ENCODE measurements at regions not wholly inside any gene's neighbourhood (a gene's known extent, or its start where the extent isn't known, plus 50 kb on each side); places are given as distances from the start of the nearest gene placed in this dataset.

DNA sequence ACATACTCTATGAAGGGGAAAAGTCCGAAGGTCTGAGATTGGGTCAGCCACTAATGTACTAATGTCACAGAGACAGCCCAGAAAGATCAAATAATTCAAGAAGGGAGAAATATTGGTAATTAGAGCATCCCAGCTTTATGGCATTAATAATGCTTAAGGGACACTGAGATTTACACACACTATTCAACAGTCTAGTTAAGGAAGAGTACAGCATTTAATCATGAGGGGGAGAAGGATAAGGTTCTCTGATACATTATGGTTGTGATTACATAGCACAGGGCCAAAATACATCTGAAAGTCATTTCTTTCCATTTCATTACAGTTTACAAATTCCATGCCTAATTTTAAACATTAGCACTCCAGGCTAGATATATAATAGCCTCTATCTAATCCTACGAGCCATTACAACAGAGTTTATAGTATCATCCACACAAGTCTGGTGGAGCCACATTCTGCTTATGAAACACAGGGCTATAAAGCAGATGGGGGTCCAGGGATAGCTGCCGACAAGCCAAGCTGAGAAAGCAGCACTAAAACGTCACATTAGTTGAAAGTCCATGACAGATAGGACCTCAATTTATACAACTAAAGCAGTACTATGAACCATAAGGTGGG is 108.0 kb upstream of the GRIA3 start:
- Histone ChIP-seq H3K4me1 (ENCODE audit: insufficient read depth, low read length) (no peaks in the 10 kb centered on the region), H3K36me3 (ENCODE audit: insufficient read depth, low read length) (no peaks in the 10 kb centered on the region), H3K27me3 (ENCODE audit: control insufficient read depth in 1 of 2, insufficient read depth in 2 of 2, low read length in 2 of 2) (no peaks in the 10 kb centered on the region), H3K9me3 (ENCODE audit: control insufficient read depth in 1 of 2, insufficient read depth in 1 of 2, low read length in 2 of 2) (no peaks in the 10 kb centered on the region), H3K4me3 (ENCODE audit: low read length) (no peak overlapping the region), H3K27ac (ENCODE audit: low read depth in 1 of 2, low read length in 2 of 2) (no peak overlapping the region)
- Mint-ChIP-seq H3K9me3 (no peaks in the 10 kb centered on the region), H3K4me1 (ENCODE audit: low read depth) (no peaks in the 10 kb centered on the region), H3K36me3 (ENCODE audit: low read depth) (no peaks in the 10 kb centered on the region), H3K4me3 (no peak overlapping the region), H3K27ac (no peak overlapping the region), H3K27me3 (no peaks in the 10 kb centered on the region)
- ATAC-seq (ENCODE audit: poor library complexity) (no peak), DNase-seq (no peak)
- intact Hi-C loops (cut with DNase I, micrococcal nuclease), result no loop called here
- POLR2A ChIA-PET, result no interaction called here
- CTCF ChIA-PET, result interaction anchor here (1.1 kb wide), 1 partner anchor 10 kb away, joined by 3 read pairs; no protein-coding TSS in a partner anchor
- TF ChIP-seq, protein P1, sequence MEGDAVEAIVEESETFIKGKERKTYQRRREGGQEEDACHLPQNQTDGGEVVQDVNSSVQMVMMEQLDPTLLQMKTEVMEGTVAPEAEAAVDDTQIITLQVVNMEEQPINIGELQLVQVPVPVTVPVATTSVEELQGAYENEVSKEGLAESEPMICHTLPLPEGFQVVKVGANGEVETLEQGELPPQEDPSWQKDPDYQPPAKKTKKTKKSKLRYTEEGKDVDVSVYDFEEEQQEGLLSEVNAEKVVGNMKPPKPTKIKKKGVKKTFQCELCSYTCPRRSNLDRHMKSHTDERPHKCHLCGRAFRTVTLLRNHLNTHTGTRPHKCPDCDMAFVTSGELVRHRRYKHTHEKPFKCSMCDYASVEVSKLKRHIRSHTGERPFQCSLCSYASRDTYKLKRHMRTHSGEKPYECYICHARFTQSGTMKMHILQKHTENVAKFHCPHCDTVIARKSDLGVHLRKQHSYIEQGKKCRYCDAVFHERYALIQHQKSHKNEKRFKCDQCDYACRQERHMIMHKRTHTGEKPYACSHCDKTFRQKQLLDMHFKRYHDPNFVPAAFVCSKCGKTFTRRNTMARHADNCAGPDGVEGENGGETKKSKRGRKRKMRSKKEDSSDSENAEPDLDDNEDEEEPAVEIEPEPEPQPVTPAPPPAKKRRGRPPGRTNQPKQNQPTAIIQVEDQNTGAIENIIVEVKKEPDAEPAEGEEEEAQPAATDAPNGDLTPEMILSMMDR (IDR thresholded peaks at IDR 0.05), result no peak

DNA sequence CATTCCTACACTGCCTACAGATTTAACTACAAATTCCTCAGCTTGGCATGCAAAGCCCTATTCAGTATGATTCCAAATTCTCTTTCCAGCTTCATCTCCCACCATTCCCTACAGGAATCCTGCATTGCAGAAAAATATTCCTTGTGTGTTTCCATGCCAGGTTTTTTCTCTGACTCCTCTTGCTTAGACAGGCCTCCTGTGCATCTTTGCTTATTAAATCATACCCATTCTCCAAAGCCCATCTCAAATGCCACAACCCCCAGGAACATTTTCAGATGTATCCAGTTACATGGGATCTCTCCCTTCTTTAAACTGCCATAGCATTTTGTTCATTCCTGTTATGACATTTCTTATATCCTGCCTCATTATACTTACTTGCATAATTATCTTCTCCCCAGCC is 106.4 kb upstream of the GRIA3 start:
- CTCF ChIA-PET, result interaction anchor here (1.1 kb wide), 1 partner anchor 9 kb away, joined by 3 read pairs; no protein-coding TSS in a partner anchor
- Histone ChIP-seq H3K4me3 (ENCODE audit: low read length) (no peak overlapping the region), H3K36me3 (ENCODE audit: insufficient read depth, low read length) (no peaks in the 10 kb centered on the region), H3K9me3 (ENCODE audit: control insufficient read depth in 1 of 2, insufficient read depth in 1 of 2, low read length in 2 of 2) (no peaks in the 10 kb centered on the region), H3K27me3 (ENCODE audit: control insufficient read depth in 1 of 2, insufficient read depth in 2 of 2, low read length in 2 of 2) (no peaks in the 10 kb centered on the region), H3K27ac (ENCODE audit: low read depth in 1 of 2, low read length in 2 of 2) (no peak overlapping the region), H3K4me1 (ENCODE audit: insufficient read depth, low read length) (no peaks in the 10 kb centered on the region)
- H3K4me1 Mint-ChIP-seq (ENCODE audit: low read depth), result no peaks in the 10 kb centered on the region
- no peak overlapping the region for H3K4me3 Mint-ChIP-seq
- no peaks in the 10 kb centered on the region for H3K9me3 Mint-ChIP-seq
- intact Hi-C loops (cut with DNase I, micrococcal nuclease), result no loop called here
- no peak for DNase-seq
- H3K27me3 Mint-ChIP-seq, result no peaks in the 10 kb centered on the region
- TF ChIP-seq, protein P1 (IDR thresholded peaks at IDR 0.05), result no peak
- H3K36me3 Mint-ChIP-seq (ENCODE audit: low read depth), result no peaks in the 10 kb centered on the region
- POLR2A ChIA-PET, result no interaction called here
- ATAC-seq (ENCODE audit: poor library complexity), result no peak
- no peak overlapping the region for H3K27ac Mint-ChIP-seq

DNA sequence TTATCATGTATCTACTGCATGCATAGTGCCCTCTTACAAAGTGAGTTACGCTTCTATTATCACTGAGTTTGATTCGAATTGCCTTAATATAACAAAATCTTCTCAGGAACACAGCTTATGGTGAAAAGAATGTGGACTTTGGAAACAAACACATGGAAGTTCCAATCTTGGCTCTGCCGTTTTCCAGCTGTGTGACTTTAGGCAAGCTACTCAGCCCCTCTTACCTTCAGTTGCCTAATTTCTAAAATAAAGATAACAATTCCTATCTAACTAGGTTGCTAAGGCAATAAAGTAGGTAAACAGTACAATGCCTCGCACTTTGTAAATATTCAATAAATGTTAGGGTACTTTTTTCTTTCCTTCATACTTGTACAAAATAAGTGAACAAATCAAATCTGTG is 104.0 kb upstream of the GRIA3 start:
- ATAC-seq (ENCODE audit: poor library complexity) (no peak), DNase-seq (no peak)
- TF ChIP-seq, protein P1 (IDR thresholded peaks at IDR 0.05), result no peak
- no peaks in the 10 kb centered on the region for H3K36me3 ChIP-seq (ENCODE audit: insufficient read depth, low read length)
- no peaks in the 10 kb centered on the region for H3K4me1 ChIP-seq (ENCODE audit: insufficient read depth, low read length)
- no peaks in the 10 kb centered on the region for H3K27me3 ChIP-seq (ENCODE audit: control insufficient read depth in 1 of 2, insufficient read depth in 2 of 2, low read length in 2 of 2)
- no peaks in the 10 kb centered on the region for H3K36me3 Mint-ChIP-seq (ENCODE audit: low read depth)
- no peak overlapping the region for H3K27ac Mint-ChIP-seq
- H3K4me3 ChIP-seq (ENCODE audit: low read length), result no peak overlapping the region
- H3K4me3 Mint-ChIP-seq, result no peak overlapping the region
- no peaks in the 10 kb centered on the region for H3K4me1 Mint-ChIP-seq (ENCODE audit: low read depth)
- ChIA-PET POLR2A (no interaction called here), CTCF (interaction anchor here (0.6 kb wide), 1 partner anchor 424 kb away, joined by 3 read pairs; no protein-coding TSS in a partner anchor)
- H3K9me3 Mint-ChIP-seq, result no peaks in the 10 kb centered on the region
- H3K27me3 Mint-ChIP-seq, result no peaks in the 10 kb centered on the region
- H3K9me3 ChIP-seq (ENCODE audit: control insufficient read depth in 1 of 2, insufficient read depth in 1 of 2, low read length in 2 of 2), result no peaks in the 10 kb centered on the region
- no peak overlapping the region for H3K27ac ChIP-seq (ENCODE audit: low read depth in 1 of 2, low read length in 2 of 2)
- intact Hi-C loops (cut with DNase I, micrococcal nuclease), result no loop called here
